Natural killer cell treated with Interleukin-12 subunit alpha and Interleukin-12 subunit beta and Interleukin-15 and Interleukin-18, amount 100 ng/mL, for 72 hours (primary cell): ENCODE measurements at regions not wholly inside any gene's neighbourhood (a gene's known extent, or its start where the extent isn't known, plus 50 kb on each side); places are given as distances from the start of the nearest gene placed in this dataset.

Experiments used
- ATAC-seq, 2 donors: fragments of 150-1000 bp; cut with Tn5 transposase in 1 of 2; sonication (Bioruptor Pico), chemical (Tn5 transposase) in 1 of 2; 2 replicates each; pipeline ENCODE4 v1.10.0; 2021
- DNase-seq: peaks from one replicate; pipeline ENCODE4 v3.0.0; 2022; ENCODE audit warnings: low spot score
- H3K27ac Mint-ChIP-seq, 2 donors: 1 replicate in 1 of 2; 2 replicates in 1 of 2; pipeline ENCODE4 v1.8.0; 2022; ENCODE audit warnings: mixed read lengths in 2 of 2, mild to moderate bottlenecking in 1 of 2, moderate library complexity in 1 of 2
- H3K27me3 Mint-ChIP-seq, 2 donors: 1 replicate in 1 of 2; 2 replicates in 1 of 2; pipeline ENCODE4 v1.8.0; 2022; ENCODE audit warnings: mixed read lengths in 2 of 2
- H3K36me3 Mint-ChIP-seq: one replicate; pipeline ENCODE4 v1.8.0; 2022; ENCODE audit warnings: mixed read lengths
- H3K4me1 Mint-ChIP-seq, 2 donors: 1 replicate in 1 of 2; 2 replicates in 1 of 2; pipeline ENCODE4 v1.8.0; 2022; ENCODE audit warnings: low read depth in 2 of 2, mixed read lengths in 2 of 2, mild to moderate bottlenecking in 1 of 2
- H3K4me3 Mint-ChIP-seq: one replicate; pipeline ENCODE4 v1.8.0; 2022; ENCODE audit warnings: mixed read lengths
- H3K9me3 Mint-ChIP-seq: 2 replicates; pipeline ENCODE4 v1.8.0; 2022; ENCODE audit warnings: mixed read lengths

DNA sequence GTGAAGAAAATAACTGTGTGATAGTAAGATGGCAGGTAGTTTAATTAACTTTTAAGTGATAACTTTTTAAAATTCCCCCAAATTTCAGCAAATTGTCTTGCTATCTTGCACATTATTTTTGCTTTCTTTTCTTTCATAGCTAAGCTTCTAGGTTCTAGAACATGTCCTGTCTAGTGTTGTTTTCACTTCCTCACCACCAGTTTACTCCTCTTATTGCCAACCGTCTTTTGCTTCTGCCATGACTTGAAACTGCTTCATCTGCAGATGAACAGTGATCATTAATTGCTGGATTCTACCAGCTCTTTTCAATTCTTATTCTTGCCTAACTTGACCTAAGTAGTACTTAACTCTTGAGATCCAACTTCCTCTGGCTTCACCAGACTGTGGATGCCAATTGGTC, 137.8 kb downstream of the CENPW start:
- Mint-ChIP-seq H3K9me3 (peaks cover 3% of the 10 kb centered on the region), H3K36me3 (no peaks in the 10 kb centered on the region), H3K27me3 (no peaks in the 10 kb centered on the region), H3K4me1 (no peaks in the 10 kb centered on the region), H3K27ac (no peak overlapping the region), H3K4me3 (no peak overlapping the region)
- DNase-seq, result no peak
- no peak for ATAC-seq

DNA sequence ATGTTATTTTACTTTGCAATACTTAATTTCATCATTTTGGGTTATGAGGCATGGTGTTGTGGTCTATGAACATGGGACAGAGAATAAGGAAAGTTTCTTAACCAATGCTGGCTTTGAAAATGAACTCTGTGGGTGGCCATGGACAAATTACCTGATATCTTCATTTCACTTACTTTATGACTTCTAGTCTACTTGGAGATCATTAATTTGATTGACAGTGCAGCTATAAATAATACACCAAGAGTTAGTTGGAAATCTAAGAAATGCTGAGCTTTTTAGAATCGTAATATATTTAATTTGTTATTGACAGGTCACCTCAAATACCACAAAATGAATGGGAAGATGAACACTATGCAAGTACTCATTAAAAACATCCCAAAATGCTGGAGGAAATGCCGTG, 140.4 kb downstream of the CENPW start:
- Mint-ChIP-seq H3K4me1 (no peaks in the 10 kb centered on the region), H3K27ac (no peak overlapping the region), H3K27me3 (no peaks in the 10 kb centered on the region), H3K4me3 (no peak overlapping the region), H3K9me3 (peaks cover 3% of the 10 kb centered on the region), H3K36me3 (no peaks in the 10 kb centered on the region)
- no peak for ATAC-seq
- DNase-seq, result no peak

DNA sequence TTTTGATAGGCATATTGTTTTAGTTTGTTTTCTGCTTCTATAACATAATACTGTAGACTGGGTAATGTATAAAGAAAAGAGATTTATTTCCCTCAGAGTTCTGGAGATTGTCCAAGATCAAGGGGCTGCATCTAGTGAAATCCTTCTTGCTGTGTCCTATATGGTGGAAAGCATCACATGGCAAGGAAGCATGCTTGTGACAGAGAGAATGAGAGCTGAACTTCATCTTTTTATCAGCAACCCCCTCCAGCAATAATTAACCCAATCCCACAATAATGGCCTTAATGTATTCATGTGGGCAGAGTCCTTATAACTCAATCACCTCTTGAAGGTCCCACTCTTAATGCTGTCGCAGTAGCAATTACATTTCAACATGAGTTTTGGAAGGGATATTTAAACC, 141.4 kb downstream of the CENPW start:
- DNase-seq (no peak), ATAC-seq (no peak)
- no peak overlapping the region for H3K27ac Mint-ChIP-seq

DNA sequence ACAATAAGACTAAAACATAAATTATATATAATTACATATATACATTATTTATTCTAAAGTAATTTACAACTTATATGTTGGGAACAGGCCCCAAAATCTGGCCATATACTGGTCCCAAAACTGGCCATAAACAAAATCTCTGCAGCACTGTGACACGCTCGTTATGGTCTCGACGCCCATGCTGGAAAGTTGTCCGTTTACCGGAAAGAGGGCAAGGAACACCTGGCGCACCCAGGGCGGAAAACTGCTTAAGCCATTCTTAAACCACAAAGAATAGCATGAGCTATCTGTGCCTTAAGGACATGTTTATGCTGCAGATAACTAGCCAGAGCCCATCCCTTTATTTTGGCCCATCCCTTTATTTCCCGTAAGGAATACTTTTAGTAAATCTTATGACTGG, 164.9 kb downstream of the CENPW start:
- Mint-ChIP-seq H3K36me3 (no peaks in the 10 kb centered on the region), H3K27ac (no peak overlapping the region), H3K4me3 (no peak overlapping the region), H3K27me3 (no peaks in the 10 kb centered on the region), H3K9me3 (peaks cover 19% of the 10 kb centered on the region), H3K4me1 (no peaks in the 10 kb centered on the region)
- DNase-seq (no peak), ATAC-seq (no peak)

More for the DNA sequence above, 141.4 kb downstream of the CENPW start:
- Mint-ChIP-seq H3K27me3 (no peaks in the 10 kb centered on the region), H3K4me3 (no peak overlapping the region), H3K9me3 (peaks cover 7% of the 10 kb centered on the region), H3K36me3 (no peaks in the 10 kb centered on the region), H3K4me1 (no peaks in the 10 kb centered on the region)

DNA sequence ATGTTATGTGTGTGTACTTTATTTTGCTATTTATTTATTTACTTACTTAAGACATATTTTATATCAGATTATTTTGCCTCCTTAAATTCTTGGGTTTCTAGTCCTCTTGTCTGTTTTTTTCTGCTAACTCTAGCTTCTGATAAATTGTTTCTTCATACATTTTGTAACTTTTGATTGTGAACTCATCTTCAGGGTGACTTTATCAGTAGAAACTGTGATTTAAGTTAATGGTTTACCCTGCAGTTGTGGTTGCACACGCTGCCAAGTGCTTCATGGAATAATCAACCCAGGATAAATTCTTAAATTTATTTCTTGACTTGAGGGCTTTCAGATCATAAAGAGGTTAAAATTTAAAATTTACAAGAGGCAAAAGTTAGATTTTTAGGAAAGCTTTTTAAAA, 173.3 kb downstream of the CENPW start:
- Mint-ChIP-seq H3K4me1 (no peaks in the 10 kb centered on the region), H3K4me3 (no peak overlapping the region), H3K36me3 (no peaks in the 10 kb centered on the region), H3K27me3 (no peaks in the 10 kb centered on the region), H3K9me3 (peaks cover 8% of the 10 kb centered on the region), H3K27ac (no peak overlapping the region)
- ATAC-seq (no peak), DNase-seq (no peak)

DNA sequence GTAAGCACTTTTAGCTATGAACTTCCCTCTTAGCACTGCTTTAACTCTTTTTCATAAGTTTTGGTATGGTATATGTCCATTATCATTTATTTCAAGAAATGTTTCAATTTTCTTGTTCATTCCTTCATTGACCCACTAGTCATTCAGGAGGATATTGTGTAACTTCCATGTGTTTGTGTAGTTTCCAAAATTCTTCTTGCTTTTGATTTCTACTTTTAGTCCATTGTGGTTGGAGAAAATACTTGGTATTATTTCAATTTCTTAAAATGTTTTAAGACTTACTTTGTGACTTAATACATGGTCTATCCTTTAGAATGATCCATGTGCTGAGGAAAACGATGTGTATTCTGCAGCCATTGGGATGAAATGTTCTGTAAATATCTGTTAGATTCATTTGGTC, 176.5 kb downstream of the CENPW start:
- Mint-ChIP-seq H3K9me3 (peaks cover 17% of the 10 kb centered on the region), H3K27ac (no peak overlapping the region), H3K4me3 (no peak overlapping the region), H3K4me1 (no peaks in the 10 kb centered on the region), H3K27me3 (no peaks in the 10 kb centered on the region), H3K36me3 (no peaks in the 10 kb centered on the region)
- no peak for ATAC-seq
- DNase-seq, result no peak

DNA sequence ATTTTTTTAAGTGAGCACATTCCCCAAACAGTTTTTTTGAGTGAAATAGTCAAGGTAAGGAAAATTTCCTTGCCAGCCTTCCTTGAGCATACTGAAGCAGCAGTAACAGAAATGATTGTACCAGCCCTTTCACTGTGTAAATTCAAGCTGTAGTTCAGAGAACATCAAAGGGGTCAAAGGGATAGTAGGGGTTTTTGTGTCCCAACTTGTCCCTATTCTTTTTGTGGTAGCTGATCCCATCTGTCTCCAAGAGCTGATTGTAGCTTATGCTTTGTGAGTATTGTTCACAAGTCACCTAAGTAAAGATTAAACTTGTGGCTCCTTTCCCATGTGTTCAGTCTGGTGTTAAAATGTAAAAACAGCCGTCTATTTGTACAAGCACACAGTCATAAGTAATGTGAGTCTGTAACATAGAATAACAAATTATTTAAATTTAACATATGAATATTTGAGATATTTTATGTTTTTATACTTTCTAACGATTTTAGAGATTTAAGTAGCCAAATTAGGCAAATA, 185.0 kb downstream of the CENPW start:
- Mint-ChIP-seq H3K27me3 (no peaks in the 10 kb centered on the region), H3K4me1 (no peaks in the 10 kb centered on the region), H3K9me3 (peaks cover 4% of the 10 kb centered on the region), H3K36me3 (no peaks in the 10 kb centered on the region), H3K4me3 (no peak overlapping the region), H3K27ac (no peak overlapping the region)
- no peak for DNase-seq
- ATAC-seq, result no peak

DNA sequence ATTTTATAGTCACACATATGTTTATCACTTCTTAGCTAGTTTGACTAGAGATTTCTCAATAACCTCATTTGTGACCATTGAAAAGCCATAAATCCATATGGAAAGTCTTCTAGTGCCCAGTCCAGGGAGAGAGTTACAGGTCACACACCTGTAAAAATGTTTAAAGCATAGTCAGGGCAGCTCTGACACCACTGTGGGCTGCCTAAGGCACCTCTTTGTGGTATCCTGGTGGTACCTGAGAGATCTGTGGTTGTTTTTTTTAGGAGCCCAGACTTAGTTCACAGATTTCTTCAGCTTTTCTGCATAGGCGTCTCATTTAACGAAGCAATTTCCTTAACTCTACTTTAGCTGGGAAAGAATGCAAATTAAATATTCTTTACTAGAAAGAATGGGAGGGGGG, 186.6 kb downstream of the CENPW start:
- no peak overlapping the region for H3K4me3 Mint-ChIP-seq
- ATAC-seq (no peak), DNase-seq (no peak)
- H3K27me3 Mint-ChIP-seq, result no peaks in the 10 kb centered on the region
- no peaks in the 10 kb centered on the region for H3K4me1 Mint-ChIP-seq
- H3K27ac Mint-ChIP-seq, result no peak overlapping the region
- H3K9me3 Mint-ChIP-seq, result peaks cover 4% of the 10 kb centered on the region
- no peaks in the 10 kb centered on the region for H3K36me3 Mint-ChIP-seq

DNA sequence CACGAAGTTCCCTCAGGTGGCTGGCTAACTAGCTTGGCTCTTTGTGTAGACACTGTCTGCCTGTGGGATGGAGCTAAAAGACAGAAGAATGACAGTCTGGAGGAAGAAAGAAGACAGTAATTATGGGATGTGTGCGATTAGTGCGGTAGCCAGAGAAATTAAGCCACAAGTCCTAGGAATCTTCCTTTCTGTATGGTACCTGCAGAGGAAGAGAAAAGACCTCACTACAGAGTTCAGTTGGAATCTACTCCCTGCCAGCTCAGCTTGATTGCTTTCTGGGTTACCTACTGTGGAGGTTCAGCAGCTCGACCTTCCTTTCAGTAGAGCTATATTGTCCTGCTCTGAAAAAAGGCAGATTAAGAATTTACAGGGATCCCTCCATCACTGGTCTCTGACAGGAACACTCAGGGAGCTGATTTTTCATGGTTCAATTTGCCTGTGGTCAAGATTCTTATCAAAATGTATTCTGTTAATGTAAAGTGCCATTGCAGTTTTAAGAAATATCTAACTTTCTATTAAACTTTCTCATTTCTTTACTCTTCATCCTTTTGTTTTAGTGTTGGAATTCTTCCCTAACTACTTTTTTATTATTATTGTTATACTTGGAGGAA, 187.2 kb downstream of the CENPW start:
- ATAC-seq (no peak), DNase-seq (no peak)
- H3K27ac Mint-ChIP-seq, result no peak overlapping the region
- no peaks in the 10 kb centered on the region for H3K4me1 Mint-ChIP-seq
- H3K4me3 Mint-ChIP-seq, result no peak overlapping the region
- H3K27me3 Mint-ChIP-seq, result no peaks in the 10 kb centered on the region
- H3K36me3 Mint-ChIP-seq, result no peaks in the 10 kb centered on the region
- H3K9me3 Mint-ChIP-seq, result peaks cover 5% of the 10 kb centered on the region

DNA sequence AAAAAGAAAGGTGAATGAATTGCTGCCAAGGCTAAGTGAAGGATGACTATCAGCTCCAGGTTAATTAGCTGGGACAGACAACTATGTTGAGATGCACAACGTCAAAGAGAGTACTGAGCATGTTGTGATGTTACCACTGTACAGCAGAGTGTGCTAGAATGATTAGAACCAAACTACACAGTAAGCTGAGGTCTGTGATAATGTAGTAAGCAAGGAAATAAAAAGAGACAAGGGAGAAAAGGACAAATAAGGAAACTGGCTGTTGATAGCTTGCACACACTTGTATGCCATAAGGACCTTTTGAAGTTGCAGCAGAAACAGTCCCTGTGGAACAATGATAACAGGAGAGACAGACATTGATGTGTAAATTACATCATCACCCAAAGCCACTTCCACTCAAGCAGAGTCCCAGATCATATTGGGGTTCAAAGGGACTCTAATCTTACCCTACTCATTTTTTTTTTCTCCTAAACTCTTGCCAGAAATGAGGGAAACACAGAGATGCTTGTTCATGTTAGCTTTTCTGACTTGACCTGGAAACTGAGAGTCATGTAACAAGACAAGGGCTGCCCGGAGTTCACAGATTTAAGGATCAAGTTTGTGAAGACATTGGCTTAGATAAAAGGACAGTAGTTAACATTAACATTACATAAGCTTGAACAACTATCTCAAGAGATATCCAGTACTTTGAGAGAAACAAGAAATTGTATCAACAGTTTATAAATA, 189.9 kb downstream of the CENPW start:
- no peak for ATAC-seq
- no peaks in the 10 kb centered on the region for H3K36me3 Mint-ChIP-seq
- H3K4me3 Mint-ChIP-seq, result no peak overlapping the region

DNA sequence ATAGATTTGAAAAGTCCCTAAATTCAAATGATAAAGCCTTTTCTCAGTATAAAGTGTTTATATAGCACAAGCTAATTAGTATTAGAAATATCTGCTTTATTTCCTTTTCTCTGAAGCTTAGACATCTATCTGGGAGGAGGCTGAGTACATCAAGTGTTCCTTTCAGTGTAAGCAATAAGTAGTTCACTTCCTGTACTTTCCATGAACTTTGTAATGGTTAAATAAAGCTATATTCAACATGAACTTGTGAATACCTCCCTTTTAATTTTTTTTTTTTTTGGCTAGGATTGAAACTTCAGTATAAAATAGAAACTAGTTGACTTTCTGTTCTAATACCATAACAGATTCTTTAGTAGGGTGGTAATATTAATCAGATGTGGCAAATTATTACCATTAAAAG, 190.9 kb downstream of the CENPW start:
- Mint-ChIP-seq H3K4me1 (no peaks in the 10 kb centered on the region), H3K4me3 (no peak overlapping the region), H3K27me3 (no peaks in the 10 kb centered on the region), H3K27ac (no peak overlapping the region), H3K9me3 (peaks cover 7% of the 10 kb centered on the region), H3K36me3 (no peaks in the 10 kb centered on the region)
- ATAC-seq (no peak), DNase-seq (no peak)

More for the DNA sequence above, 189.9 kb downstream of the CENPW start:
- no peak overlapping the region for H3K27ac Mint-ChIP-seq
- no peak for DNase-seq
- peaks cover 7% of the 10 kb centered on the region for H3K9me3 Mint-ChIP-seq
- H3K4me1 Mint-ChIP-seq, result no peaks in the 10 kb centered on the region
- H3K27me3 Mint-ChIP-seq, result no peaks in the 10 kb centered on the region

DNA sequence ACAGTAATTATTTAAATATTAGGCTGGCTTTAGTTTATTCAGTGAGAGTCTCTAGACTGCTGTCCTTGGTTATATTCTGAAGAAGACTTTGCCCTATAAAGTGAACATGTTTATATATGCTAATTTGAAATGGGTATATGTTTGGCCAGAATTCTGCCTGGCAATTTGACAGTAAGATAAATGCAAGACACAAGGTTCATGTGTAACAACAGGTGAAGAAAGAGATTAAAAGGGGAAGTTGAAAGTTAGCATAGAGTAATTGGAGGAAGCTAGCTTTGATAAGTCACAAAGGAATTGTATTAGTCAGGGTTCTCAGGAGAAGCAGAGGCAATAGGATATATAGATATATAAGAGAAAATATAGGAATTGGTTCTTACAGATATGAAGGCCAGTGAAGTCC, 191.4 kb downstream of the CENPW start:
- no peak for DNase-seq
- no peak for ATAC-seq
- Mint-ChIP-seq H3K9me3 (peaks cover 7% of the 10 kb centered on the region), H3K27ac (no peak overlapping the region), H3K4me1 (no peaks in the 10 kb centered on the region), H3K4me3 (no peak overlapping the region), H3K36me3 (no peaks in the 10 kb centered on the region), H3K27me3 (no peaks in the 10 kb centered on the region)

DNA sequence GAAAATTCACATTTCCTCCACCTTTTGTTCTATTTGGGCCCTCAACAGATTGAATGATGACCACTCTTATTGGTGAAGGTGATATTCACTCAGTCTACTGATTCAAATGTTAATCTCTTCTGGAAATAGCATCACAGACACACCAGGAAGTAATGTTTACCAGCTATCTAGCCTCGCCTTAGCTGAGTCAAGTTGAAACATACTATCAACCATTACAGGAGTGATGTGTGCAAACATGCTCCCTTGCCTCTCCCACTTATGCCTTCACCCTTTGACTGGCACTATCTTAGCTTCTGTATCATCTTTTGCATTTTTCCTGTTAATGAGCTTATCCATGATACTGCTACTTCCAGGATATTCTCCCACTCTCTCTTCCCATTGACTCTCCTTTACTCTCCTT, 191.9 kb downstream of the CENPW start:
- Mint-ChIP-seq H3K4me3 (no peak overlapping the region), H3K36me3 (no peaks in the 10 kb centered on the region), H3K27ac (no peak overlapping the region), H3K9me3 (peaks cover 7% of the 10 kb centered on the region), H3K27me3 (no peaks in the 10 kb centered on the region), H3K4me1 (no peaks in the 10 kb centered on the region)
- DNase-seq (no peak), ATAC-seq (no peak)

DNA sequence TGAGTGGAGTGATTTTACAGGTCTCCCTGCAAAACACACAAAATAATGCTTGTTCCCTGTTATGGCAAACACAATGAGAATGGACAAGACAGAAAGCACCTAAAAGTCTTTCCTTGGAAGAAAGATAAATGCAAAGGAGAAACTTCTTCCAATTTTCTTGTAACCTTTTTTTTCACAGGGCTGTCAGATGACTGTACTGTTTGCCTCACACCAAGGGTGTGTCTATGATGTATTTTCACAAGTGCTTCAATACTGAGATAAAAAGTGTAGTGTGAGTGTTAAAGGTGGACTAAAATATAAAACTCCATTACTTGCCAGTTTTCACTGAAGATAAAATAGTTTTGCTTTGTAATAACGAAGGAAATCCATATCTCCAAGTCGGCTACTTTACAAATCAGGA, 194.5 kb downstream of the CENPW start:
- no peak overlapping the region for H3K27ac Mint-ChIP-seq
- no peaks in the 10 kb centered on the region for H3K4me1 Mint-ChIP-seq
- no peak overlapping the region for H3K4me3 Mint-ChIP-seq
- ATAC-seq, result no peak
- no peak for DNase-seq
- H3K27me3 Mint-ChIP-seq, result no peaks in the 10 kb centered on the region
- peaks cover 7% of the 10 kb centered on the region for H3K9me3 Mint-ChIP-seq
- no peaks in the 10 kb centered on the region for H3K36me3 Mint-ChIP-seq

DNA sequence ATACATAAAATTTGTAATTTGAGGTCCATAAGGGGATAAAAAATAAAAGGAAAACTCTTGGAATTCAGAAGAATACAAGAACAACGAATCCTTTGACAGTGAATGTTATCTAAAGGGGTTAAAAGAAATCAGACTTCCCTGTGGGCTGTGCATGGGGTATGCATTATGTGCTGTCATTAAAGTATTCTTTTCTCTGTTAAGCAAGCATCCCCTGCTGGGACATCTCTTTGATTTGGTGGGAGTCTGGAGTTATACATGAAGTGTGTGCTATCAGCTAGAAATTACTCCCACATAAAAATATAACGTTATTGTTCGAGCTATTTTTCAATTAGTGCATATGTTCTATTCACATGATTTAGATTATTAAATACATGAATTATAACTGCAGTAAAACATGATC, 195.2 kb downstream of the CENPW start:
- Mint-ChIP-seq H3K27me3 (no peaks in the 10 kb centered on the region), H3K36me3 (no peaks in the 10 kb centered on the region), H3K4me1 (no peaks in the 10 kb centered on the region), H3K27ac (no peak overlapping the region), H3K9me3 (peaks cover 7% of the 10 kb centered on the region), H3K4me3 (no peak overlapping the region)
- no peak for ATAC-seq
- no peak for DNase-seq
